HG02763 (cell line): ENCODE measurements at regions not wholly inside any gene's neighbourhood (a gene's known extent, or its start where the extent isn't known, plus 50 kb on each side); places are given as distances from the start of the nearest gene placed in this dataset.
"Not testable (repeated sequence)": the region's sequence is repeated elsewhere in the genome, so short reads cannot be mapped to it uniquely, and the experiment has no call there.

Experiments
- ATAC-seq: cut with Tn5 transposase; IDR thresholded peaks from one replicate; pipeline ENCODE4 v1.9.1; 2021; ENCODE audit warnings: mild to moderate bottlenecking, moderate library complexity; ENCODE audit not compliant: unreplicated experiment

DNA sequence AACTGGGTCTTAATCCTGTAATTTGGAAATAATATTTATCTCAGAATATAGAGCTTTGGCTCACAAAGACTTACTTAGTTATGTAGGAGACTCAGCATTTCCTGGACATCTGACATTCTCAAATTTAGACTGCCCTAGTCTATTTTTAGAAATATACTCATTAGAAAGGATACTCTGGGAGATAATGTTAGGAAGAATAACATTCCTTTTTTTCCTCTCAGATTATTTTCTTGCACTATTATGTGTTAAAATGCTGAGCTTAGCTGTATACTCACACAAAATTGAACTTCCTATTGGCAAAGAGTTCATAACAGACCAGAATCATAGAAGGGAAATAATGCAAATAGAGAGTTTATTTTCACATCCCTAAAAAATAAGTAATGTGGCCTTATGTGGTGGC, 1424.9 kb upstream of the PCDH7 start:
- ATAC-seq = no peak

DNA sequence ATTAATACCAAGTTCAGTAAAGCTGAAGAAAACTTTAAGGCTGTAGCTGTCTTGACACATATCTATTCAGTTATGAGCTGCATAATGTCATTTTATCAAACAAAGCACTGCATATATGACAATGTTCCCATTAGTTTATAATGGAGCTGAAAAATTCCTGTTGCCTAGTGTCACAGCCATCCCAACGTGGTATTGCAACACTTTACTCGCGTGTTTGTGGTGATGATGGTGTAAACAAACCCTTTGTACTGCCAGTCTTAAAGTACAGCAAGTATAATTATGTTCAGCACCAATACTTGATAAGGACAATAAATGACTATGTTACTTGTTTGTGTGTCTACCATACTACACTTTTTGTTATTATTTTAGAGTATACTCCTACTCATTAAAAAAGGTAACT, 1415.6 kb upstream of the PCDH7 start:
- ATAC-seq = no peak

DNA sequence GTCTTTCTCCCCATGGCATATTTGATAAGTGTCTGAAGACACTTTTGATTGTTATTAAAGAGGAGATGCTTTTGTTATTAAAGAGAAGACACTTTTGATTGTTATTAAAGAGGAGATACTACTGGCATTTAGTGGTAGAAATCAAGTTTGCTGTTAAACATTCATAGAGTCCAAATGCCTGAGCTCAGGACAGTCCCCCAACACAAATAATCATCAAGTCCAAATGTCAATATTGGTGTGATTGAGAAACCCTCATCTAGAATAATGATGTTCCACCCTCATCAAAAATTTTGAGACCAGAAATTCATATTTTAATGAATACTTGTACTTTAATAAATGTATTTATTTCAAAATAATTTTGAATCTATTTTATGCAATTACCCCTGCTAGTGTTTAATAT, 1412.9 kb upstream of the PCDH7 start:
- ATAC-seq = no peak

DNA sequence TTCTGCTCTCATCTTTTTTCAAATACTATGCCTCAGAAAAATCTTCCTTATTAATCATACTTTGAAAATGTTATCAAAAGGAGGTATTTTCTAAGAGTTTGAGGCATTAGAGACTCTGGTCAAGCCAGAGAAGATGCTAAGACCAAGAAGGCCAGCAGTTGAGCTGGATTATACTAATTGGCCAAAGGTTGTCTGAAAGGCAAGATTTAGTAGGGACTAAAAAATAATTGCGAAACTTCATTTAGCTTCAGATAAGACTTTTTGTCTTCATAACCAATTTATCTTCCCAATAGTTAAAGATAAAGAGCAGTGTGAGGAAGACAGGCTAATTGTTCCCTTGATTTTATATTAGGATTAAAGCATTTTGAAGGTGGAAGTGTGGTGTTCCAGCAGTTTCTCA, 1412.4 kb upstream of the PCDH7 start:
- no peak for ATAC-seq

DNA sequence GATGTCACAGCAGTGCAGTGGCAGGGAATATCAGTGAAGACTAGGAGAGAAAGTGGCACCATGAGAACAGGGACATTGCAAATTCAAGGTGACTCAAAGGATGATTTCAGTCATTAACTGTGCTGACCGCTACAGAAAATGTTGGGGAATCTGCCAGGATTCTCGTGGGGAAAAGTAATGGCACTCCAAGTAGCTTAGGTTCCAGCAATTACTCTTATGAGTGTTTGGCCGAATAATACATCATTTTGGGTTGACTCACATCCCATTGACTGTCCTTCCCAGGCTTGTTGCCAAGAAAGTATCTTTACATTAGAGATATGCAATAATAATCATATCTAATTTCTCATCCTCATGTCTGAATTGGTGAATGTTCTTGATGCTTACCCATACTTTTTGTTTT, 1411.1 kb upstream of the PCDH7 start:
- ATAC-seq = no peak

DNA sequence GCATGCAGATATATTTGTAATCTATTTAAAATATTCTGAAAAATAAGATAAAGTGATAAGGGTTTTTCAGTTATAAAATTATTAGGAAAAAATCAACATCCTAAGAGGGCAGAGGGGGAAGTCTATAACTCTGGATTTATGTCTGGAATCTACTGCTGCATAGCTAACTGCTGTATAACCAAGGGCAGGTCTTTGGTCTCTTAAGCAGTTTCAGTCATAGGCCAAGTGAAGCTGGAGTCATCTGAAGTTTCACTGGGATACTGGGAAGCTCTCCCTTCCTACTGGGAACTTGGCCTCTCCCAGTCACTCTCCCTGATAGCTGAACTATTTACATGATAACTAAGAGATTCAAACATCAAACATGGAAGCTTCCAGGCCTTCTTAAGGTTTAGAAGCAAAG, 1409.9 kb upstream of the PCDH7 start:
- ATAC-seq = no peak

DNA sequence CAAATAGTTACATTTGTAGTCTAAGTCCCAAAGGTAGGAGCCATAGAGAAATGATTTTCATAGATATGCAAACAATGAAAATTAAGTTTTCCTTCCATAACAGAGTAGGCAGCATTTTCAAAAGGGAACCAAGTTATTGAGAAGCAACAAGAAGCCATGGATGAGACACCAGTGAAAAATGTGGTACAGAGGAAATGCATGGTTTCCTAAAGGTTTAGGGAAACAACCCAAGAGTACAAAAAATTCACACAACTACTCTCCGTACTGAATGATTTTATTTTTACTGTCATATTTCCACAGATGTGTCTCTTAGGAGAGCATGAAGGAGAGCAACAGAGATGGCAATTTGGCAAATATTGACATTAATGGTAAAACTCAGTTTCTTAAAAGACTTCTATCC, 1408.9 kb upstream of the PCDH7 start:
- ATAC-seq = no peak

DNA sequence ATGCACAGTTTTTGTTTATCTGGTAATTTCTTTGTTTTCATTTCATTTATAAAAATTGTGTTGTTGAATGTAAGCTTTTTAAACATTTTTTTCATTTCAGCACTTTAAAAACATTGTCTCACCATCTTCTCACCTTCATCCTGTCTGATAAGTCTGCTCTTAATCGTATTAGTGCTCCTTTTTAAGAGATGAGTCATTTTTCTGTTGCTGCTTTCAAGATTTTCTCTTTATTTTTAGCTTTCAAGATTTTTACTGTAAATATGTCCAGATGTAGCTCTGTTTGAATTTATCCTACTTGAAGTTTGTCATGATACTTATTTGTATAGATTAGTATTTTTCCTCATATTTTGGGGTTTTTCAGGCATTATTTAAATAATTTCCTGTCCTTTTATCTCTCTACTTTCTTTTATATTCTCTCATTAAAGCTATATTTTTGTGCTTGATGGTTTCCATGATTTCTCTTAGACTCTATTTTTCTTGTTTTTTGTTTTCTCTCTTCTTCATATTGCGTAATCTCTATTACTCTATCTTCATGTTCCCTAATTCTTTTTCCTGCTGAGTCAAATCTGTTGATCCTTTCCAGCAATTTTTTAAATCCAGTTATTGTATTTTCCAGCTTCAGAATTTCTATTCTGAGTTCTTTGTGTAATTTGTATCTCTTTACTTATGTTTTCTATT, 1400.4 kb upstream of the PCDH7 start:
- ATAC-seq = no peak

DNA sequence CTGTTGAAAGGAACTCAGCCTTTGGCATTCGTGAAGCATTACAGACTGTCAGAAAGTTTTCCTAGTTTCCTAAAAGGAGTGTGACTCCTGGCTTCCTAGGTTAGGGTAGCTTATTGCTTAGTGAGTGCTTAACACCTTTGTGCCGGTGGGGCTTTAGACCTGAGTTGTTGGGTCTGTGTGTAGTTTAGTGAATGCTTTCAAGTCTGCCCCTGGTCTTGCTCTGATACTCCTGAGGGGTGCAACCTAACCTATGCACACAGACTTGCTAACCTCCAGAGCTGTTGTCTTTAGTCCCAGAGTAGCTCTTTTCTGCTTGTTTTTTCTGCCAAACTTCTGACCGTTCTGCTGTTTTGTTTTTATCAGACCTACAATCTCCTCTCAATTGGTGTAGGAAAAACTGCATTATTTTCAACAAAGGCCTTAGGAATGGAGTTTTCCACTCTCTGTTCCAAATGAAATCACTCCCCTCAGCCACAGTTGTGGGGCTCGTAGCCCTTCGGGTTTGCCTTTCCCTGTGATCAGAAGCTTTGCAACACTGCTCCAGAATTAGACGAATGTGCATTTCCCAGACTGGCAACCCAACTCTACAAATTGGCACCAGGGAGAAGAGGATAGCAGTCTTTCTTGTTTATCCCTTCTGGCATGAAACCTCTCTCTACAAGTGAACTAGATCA, 1399.1 kb upstream of the PCDH7 start:
- ATAC-seq = no peak

DNA sequence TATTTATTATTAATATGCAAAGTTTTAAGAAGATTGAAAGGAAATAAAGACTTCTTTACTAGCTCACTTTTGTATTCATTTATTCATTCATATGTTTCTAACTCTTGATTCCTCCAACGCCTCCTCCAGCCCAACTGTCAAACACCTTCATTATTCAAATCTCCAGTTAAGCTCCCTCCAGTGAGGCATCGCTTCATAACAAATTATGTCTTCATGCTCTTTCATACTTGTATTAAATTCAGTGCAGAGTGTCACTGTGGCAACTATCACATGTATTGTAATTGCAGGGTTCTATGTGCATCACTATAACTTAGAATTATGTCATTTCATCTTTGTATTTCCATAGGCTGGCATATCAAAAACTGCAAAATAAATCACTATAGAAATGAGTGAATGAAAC, 1394.2 kb upstream of the PCDH7 start:
- ATAC-seq = no peak

DNA sequence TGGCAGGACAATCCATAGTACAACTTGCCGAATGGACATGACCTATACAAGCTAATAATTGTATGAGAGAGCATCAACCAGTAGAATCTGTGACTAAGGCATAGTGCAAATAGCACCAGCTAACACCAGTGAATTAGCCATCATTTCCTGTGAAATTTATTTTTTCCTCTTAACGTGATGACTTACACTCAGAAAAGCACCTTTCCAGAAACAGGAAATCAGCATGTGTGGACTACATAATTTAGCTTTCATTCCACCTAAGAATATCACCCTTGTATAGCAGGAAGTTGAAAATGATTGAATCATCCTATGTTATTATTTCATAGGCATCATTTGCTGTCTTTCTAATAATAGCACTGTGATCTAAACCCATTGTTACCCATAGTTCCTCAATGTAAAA, 1393.4 kb upstream of the PCDH7 start:
- ATAC-seq = no peak

DNA sequence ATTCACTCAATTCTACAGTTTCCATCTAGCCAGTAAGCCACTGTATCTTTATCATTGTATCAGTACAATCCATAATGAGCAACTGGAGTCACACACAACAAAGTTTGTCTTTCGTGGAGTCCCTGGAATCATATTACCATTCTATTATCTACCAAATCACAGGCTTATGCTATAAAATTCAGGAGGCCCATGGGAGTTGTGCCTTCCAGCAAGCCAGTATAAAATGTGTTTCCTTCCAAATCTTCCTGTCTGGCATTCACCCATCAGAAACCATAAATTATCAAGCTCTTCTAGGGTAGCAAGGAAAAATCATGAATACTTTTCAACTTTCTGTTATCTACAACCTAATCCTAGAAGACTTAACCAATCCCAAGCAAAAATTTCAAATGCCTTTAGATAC, 1383.3 kb upstream of the PCDH7 start:
- ATAC-seq = no peak

DNA sequence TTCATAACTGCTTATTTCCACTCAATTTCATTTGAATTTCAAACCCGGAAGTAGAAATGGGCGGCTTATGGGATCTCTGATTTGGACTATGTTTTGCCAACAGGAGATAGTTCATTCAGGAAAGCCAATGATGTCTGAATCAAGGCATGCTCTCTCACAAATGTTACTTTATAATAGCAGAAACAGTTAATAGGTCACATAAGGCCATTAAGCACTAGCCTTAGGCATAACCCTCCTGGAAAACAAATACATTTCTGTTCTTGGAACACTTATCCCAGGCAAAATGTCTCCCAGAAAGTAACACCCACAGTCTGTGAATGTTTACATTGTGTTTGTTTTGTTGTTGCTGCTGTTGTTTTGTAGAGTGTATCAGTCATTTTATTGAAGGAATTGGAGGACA, 1347.2 kb upstream of the PCDH7 start:
- no peak for ATAC-seq

DNA sequence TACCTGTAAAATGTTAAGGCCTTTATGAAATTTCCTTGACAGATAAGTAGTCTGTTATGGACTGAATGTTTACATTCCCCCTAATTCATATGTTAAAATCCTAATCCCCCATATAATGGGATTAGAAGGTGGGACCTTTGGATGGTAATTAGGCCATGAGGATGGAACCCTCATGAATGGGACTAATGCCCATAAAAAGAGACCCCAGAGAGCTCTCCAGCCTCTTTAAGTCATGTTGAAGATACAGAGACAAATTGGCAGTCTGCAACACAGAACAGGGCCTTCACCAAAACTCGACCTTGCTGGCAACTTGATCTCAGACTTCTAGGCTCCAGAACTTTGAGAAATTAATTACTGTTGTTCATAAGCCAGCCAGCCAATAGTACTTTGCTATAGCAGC, 1344.5 kb upstream of the PCDH7 start:
- no peak for ATAC-seq

DNA sequence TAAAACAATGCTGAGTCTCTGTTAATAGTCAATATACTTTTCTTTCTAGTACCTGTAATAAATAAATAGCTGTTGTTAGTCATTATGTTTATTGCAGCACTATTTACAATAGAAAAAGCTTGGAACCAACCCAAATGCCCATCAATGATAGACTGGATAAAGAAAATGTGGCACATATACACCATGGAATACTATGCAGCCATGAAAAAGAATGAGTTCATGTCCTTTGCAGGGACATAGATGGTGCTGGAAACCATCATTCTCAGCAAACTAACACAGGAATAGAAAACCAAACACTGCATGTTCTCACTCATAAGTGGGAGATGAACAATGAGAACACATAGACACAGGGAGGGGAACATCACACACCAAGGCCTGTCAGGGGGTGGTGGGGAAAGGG, 1341.9 kb upstream of the PCDH7 start:
- not testable (repeated sequence) for ATAC-seq

DNA sequence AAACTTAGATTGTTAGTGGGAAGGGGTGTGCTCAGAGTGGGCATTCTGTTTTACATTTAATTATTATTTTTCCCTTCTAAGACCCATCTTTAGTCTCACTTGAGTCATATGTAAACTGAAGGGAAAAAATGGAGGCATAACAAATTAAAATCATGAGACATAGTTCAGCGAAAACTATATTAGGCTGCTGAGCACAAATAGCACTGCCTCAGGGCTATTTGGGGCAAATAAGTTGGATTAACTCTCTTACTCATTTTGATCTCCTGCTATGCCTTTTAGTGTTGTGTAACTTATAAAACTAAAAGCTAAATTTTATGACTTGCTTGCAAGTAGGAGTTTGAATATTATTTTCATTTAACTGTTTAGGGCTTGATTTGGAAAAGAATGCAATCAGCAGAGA, 1329.2 kb upstream of the PCDH7 start:
- ATAC-seq = no peak

DNA sequence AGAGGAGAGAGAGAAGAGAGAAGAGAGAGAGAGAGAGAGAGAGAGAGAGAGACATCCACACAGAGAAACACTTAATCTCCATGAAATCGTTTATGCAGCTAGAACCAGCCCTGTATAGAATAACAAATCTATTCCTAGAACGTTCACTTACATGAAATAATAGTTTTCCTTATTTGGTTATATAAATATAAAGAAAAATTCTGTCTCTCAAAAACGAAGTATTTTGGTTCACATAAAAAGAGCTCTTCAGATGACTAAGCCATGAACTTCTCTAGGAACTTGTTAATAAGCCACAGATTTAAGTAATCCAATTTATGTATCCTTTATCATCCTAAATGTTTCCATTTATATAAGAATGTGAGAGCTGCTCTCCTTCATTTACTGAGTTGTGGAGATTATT, 1315.1 kb upstream of the PCDH7 start:
- no peak for ATAC-seq

DNA sequence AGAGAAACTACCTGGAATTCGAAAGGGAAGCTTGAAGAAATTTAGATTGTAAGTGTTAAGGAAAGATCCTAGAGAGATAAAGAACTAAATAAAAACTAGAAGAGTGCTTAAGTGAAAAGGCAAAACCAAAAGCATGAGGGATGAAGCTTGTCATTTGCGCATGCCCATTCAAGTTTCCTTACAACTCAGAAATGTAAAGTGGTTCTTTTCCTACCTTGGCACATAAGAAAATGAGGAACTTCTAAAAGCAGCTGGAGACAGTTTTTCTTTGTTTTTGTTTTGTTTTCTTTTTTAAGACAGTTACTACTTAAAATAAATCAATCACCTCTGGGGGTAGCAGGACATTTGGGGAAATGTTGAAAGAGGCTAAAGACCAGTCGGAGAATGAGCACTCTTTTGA, 1304.4 kb upstream of the PCDH7 start:
- no peak for ATAC-seq

DNA sequence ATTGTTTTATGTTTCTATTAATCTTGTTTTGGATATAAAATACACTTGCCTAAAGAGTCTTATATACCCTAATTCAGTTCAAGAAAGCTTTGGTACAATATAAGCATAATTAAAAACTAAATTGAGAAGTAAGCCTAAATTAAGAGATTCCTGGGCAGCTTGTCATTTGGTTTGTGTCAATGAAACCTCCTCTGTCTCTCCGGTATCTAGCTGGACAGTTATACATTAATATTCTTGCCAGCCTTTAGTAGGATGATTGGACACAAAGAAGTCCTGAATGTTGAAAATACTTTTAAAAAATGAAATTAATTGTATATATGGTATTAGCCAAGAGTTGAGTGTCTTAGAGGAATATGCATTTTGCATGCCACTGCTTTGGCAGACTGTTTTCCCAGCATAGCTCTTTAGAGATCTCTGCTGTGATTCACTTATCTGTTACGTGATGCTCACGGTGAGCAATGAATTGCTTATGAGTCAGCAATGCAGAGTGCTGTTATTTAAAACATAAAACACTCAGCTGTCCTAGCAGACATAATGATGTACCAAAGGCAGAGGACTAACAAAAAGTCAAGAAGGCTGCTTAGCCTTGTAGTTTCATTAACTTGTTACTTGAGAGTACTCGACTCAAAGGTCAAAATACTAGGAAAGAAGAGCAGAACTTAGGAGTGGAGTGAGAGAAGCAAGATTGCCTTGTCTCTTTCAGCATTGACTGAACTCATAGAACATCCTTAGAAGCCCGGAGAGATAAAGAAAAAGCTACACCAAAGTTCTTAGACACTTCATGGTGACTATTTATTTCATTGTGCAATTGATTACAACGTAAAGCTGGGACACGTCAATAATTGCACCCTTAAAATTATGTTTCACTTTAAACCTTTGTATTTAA, 1296.1 kb upstream of the PCDH7 start:
- ATAC-seq = no peak

DNA sequence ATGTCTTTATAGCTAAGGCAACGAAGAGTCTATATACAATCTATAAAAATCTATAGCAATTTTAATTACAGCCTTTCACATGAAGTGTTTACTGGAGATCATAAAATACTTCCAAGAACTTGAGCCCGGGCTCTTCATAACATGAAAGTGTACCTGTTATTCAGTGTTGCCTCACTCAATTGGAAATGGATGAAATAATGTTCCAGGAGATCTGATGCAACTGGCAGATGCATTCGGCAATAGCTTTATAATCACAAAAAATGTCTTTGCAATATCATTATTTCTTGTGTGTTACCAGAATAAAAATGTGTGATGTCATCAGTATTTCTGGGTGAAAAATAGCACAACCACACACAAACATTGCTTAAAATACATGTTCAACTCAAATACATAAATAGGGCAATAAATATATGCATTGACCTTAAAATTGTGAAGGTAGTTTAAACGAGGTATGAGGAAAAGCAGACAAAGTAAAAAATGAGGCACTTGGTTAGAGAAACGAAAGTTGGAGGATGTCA, 1266.8 kb upstream of the PCDH7 start:
- ATAC-seq = no peak

DNA sequence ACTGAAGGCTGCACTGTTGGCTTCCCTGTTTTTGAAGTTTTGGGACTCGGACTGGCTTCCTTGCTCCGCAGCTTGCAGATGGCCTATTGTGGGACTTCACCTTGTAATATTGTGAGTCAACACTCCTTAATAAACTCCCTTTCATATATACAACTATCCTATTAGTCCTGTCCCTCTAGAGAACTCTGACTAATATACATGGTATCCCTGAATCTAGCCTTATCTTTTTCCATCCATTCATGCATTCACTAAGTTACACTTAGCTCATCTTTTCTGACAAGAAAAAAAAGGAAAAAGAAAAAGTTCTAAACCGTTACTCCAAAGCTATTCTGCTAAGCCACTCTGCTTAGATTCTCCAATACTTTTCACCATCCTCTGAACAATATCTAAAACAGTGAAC, 1260.2 kb upstream of the PCDH7 start:
- no peak for ATAC-seq
